HepG2 (cell line): ENCODE measurements at regions not wholly inside any gene's neighbourhood (a gene's known extent, or its start where the extent isn't known, plus 50 kb on each side); places are given as distances from the start of the nearest gene placed in this dataset.

Experiments
- FOXM1 ChIP-seq: sonication (generic); formaldehyde crosslinking; IDR thresholded peaks from 2 replicates; pipeline ENCODE4 v1.5.0; 2020; ENCODE audit warnings: missing genetic modification reagents
- HDAC1 ChIP-seq: sonication (generic); formaldehyde crosslinking; IDR thresholded peaks from 2 replicates; pipeline ENCODE4 v1.5.1; 2020; ENCODE audit warnings: mild to moderate bottlenecking, missing genetic modification reagents
- ZNF160 ChIP-seq: sonication (generic); formaldehyde crosslinking; IDR thresholded peaks from 2 replicates; pipeline ENCODE4 v1.8.0; 2022; ENCODE audit warnings: mild to moderate bottlenecking, inconsistent platforms, missing genetic modification reagents
- ZNF24 ChIP-seq: fragments of 450-650 bp; IDR thresholded peaks from 2 replicates; pipeline ENCODE4 v1.6.1; 2017; ENCODE audit warnings: antibody characterized with exemption, mild to moderate bottlenecking
- TF ChIP-seq, protein P1 (sequence below): IDR thresholded peaks from 2 replicates; pipeline ENCODE4 v1.6.1; 2012; ENCODE audit warnings: inconsistent platforms
- TF ChIP-seq, protein P2 (sequence below): sonication (generic); formaldehyde crosslinking; IDR thresholded peaks from 2 replicates; pipeline ENCODE4 v1.4.0; 2020; ENCODE audit warnings: missing genetic modification reagents
- TF ChIP-seq, protein P3 (sequence below): fragments of 450-650 bp; IDR thresholded peaks from 2 replicates; pipeline ENCODE4 v1.6.1; 2017; ENCODE audit warnings: mild to moderate bottlenecking
- TF ChIP-seq, protein P4 (sequence below): sonication (generic); formaldehyde crosslinking; IDR thresholded peaks from 2 replicates; pipeline ENCODE4 v1.5.0; 2020; ENCODE audit warnings: mild to moderate bottlenecking, missing genetic modification reagents, moderate library complexity
- TF ChIP-seq, protein P5 (sequence below): sonication (generic); formaldehyde crosslinking; IDR thresholded peaks from 2 replicates; pipeline ENCODE4 v1.5.0; 2020; ENCODE audit warnings: mild to moderate bottlenecking, missing genetic modification reagents

DNA sequence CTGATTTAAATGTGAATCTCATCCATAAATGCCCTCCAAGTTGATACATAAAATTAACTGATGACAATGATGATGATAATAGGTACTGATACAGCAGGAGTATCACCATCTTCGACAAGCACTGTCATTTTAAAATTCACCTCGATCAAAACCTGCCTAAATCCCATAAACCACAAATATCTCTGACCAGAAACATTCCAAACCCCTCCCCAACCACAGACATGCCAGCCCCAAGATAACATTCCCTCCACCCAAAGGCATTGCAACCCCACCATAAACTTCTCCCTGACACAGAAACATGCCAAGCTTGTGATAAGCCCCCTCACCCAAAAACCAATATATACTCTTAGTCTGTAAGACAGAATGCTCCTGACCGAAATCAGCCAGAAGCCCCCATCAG, 63.7 kb upstream of the WDFY3 start:
- TF ChIP-seq, protein P1, sequence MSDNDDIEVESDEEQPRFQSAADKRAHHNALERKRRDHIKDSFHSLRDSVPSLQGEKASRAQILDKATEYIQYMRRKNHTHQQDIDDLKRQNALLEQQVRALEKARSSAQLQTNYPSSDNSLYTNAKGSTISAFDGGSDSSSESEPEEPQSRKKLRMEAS = no peak
- TF ChIP-seq ZNF24 (no peak), FOXM1 (CRISPR knock-in tag) (no peak), ZNF160 (CRISPR knock-in tag) (no peak), HDAC1 (no peak)
- TF ChIP-seq, protein P2, sequence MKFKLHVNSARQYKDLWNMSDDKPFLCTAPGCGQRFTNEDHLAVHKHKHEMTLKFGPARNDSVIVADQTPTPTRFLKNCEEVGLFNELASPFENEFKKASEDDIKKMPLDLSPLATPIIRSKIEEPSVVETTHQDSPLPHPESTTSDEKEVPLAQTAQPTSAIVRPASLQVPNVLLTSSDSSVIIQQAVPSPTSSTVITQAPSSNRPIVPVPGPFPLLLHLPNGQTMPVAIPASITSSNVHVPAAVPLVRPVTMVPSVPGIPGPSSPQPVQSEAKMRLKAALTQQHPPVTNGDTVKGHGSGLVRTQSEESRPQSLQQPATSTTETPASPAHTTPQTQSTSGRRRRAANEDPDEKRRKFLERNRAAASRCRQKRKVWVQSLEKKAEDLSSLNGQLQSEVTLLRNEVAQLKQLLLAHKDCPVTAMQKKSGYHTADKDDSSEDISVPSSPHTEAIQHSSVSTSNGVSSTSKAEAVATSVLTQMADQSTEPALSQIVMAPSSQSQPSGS (CRISPR knock-in tag) = no peak
- TF ChIP-seq, protein P3, sequence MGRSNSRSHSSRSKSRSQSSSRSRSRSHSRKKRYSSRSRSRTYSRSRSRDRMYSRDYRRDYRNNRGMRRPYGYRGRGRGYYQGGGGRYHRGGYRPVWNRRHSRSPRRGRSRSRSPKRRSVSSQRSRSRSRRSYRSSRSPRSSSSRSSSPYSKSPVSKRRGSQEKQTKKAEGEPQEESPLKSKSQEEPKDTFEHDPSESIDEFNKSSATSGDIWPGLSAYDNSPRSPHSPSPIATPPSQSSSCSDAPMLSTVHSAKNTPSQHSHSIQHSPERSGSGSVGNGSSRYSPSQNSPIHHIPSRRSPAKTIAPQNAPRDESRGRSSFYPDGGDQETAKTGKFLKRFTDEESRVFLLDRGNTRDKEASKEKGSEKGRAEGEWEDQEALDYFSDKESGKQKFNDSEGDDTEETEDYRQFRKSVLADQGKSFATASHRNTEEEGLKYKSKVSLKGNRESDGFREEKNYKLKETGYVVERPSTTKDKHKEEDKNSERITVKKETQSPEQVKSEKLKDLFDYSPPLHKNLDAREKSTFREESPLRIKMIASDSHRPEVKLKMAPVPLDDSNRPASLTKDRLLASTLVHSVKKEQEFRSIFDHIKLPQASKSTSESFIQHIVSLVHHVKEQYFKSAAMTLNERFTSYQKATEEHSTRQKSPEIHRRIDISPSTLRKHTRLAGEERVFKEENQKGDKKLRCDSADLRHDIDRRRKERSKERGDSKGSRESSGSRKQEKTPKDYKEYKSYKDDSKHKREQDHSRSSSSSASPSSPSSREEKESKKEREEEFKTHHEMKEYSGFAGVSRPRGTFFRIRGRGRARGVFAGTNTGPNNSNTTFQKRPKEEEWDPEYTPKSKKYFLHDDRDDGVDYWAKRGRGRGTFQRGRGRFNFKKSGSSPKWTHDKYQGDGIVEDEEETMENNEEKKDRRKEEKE = no peak
- TF ChIP-seq, protein P4, sequence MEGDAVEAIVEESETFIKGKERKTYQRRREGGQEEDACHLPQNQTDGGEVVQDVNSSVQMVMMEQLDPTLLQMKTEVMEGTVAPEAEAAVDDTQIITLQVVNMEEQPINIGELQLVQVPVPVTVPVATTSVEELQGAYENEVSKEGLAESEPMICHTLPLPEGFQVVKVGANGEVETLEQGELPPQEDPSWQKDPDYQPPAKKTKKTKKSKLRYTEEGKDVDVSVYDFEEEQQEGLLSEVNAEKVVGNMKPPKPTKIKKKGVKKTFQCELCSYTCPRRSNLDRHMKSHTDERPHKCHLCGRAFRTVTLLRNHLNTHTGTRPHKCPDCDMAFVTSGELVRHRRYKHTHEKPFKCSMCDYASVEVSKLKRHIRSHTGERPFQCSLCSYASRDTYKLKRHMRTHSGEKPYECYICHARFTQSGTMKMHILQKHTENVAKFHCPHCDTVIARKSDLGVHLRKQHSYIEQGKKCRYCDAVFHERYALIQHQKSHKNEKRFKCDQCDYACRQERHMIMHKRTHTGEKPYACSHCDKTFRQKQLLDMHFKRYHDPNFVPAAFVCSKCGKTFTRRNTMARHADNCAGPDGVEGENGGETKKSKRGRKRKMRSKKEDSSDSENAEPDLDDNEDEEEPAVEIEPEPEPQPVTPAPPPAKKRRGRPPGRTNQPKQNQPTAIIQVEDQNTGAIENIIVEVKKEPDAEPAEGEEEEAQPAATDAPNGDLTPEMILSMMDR = no peak
- TF ChIP-seq, protein P5, sequence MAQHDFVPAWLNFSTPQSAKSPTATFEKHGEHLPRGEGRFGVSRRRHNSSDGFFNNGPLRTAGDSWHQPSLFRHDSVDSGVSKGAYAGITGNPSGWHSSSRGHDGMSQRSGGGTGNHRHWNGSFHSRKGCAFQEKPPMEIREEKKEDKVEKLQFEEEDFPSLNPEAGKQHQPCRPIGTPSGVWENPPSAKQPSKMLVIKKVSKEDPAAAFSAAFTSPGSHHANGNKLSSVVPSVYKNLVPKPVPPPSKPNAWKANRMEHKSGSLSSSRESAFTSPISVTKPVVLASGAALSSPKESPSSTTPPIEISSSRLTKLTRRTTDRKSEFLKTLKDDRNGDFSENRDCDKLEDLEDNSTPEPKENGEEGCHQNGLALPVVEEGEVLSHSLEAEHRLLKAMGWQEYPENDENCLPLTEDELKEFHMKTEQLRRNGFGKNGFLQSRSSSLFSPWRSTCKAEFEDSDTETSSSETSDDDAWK (CRISPR knock-in tag) = no peak
